ENCODE measurements at regions not wholly inside any gene's neighbourhood (a gene's known extent, or its start where the extent isn't known, plus 50 kb on each side); places are given as distances from the start of the nearest gene placed in this dataset.

DNA sequence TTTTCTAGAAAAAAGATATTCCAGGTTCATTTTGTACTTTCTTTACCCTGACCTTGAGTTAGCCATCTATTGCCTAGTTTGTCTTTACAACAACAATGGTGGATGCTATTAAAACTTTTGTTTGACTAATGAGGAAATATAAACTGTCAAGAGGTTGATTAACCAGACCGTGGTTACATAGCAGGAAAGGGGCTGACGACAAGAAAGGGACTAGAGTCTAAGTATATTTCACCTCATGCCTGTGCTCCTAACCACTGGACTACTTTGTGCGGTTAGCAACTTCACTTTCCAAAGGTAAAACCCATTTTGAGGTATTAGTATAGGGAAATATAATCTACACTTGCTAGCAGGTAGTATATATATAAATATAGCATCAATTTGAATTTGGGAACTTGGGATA lies 327.1 kb downstream of the SATB1 start:
- Histone ChIP-seq H3K4me3 (no peak overlapping the region), H3K27ac (replicated peaks) (no peak overlapping the region), H3K9me3 (replicated peaks) (peaks cover 7% of the 10 kb centered on the region), H3K27me3 (ENCODE audit: low read depth) (no peaks in the 10 kb centered on the region), H3K4me1 (no peaks in the 10 kb centered on the region), H3K36me3 (no peaks in the 10 kb centered on the region)
- TF ChIP-seq, protein P1, sequence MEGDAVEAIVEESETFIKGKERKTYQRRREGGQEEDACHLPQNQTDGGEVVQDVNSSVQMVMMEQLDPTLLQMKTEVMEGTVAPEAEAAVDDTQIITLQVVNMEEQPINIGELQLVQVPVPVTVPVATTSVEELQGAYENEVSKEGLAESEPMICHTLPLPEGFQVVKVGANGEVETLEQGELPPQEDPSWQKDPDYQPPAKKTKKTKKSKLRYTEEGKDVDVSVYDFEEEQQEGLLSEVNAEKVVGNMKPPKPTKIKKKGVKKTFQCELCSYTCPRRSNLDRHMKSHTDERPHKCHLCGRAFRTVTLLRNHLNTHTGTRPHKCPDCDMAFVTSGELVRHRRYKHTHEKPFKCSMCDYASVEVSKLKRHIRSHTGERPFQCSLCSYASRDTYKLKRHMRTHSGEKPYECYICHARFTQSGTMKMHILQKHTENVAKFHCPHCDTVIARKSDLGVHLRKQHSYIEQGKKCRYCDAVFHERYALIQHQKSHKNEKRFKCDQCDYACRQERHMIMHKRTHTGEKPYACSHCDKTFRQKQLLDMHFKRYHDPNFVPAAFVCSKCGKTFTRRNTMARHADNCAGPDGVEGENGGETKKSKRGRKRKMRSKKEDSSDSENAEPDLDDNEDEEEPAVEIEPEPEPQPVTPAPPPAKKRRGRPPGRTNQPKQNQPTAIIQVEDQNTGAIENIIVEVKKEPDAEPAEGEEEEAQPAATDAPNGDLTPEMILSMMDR (IDR thresholded peaks at IDR 0.05; ENCODE audit: borderline replicate concordance): no peak
- intact Hi-C loops (cut with micrococcal nuclease): no loop called here
- DNase-seq: no peak

DNA sequence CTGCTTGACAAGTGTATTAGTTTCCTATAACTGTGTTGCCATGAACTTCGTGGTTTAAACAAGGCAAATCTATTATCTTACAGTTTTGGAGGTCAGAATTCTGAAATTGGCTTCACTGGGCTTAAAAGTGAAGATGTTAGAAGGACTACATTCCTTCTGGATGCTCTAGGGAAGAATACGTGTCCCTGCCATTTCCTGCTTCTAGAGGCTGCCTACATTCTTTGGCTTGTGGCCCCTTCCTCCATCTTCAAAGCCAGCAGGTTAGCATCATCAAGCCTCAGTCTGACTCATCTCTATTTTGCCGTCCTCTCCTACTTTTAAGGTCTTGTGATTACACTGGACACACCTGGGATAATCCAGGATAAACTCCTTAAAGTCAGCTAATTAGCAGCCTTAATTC lies 327.7 kb downstream of the SATB1 start:
- no peak for DNase-seq
- intact Hi-C loops (cut with micrococcal nuclease): no loop called here
- Histone ChIP-seq H3K36me3 (no peaks in the 10 kb centered on the region), H3K9me3 (replicated peaks) (peaks cover 7% of the 10 kb centered on the region), H3K27me3 (ENCODE audit: low read depth) (no peaks in the 10 kb centered on the region), H3K4me3 (no peak overlapping the region), H3K27ac (replicated peaks) (no peak overlapping the region), H3K4me1 (no peaks in the 10 kb centered on the region)
- TF ChIP-seq, protein P1 (IDR thresholded peaks at IDR 0.05; ENCODE audit: borderline replicate concordance): no peak

DNA sequence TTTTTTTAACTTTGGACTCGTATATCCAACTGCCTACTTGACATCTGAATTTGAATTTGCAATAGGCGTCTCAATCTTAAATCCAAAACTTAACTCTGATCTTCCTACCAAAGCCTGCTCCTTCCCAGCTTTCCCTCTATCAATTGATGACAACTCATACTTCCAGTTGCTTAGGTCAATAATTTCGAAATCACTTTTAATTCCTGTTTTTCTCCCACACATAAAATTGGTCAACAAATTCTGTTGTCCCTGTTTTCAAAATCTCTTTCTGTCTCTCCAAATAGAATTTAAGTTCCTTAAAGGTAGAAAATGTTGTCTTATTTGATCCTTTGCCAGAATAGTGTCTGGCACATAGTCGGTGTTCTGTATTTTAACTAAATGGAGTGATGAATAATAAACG lies 332.4 kb downstream of the SATB1 start:
- intact Hi-C loops (cut with micrococcal nuclease): no loop called here
- Histone ChIP-seq H3K9me3 (replicated peaks) (peaks cover 4% of the 10 kb centered on the region), H3K36me3 (no peaks in the 10 kb centered on the region), H3K4me3 (no peak overlapping the region), H3K27me3 (ENCODE audit: low read depth) (no peaks in the 10 kb centered on the region), H3K4me1 (no peaks in the 10 kb centered on the region), H3K27ac (replicated peaks) (no peak overlapping the region)
- TF ChIP-seq, protein P1 (IDR thresholded peaks at IDR 0.05; ENCODE audit: borderline replicate concordance): no peak
- no peak for DNase-seq

DNA sequence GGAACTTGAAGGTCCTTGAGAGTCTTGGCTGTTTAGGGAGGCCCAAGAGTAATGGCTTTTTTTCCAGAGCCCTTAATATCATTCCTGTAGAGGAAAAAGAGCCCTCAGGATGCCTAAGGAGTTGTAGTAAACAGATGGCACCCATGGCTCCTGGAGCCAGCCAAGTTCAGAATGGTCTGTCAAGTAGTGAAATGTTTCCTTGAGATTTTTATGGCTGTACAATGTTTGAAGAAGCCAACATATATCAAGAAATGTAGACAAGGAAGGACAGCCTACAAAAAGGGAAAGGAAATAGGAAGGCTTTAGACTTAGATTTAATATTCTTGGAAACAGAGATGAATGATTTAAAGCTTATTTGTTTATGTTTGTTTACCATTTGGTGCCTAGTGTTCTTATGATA lies 334.8 kb downstream of the SATB1 start:
- TF ChIP-seq, protein P1 (IDR thresholded peaks at IDR 0.05; ENCODE audit: borderline replicate concordance): no peak
- no peak overlapping the region for H3K27ac ChIP-seq (replicated peaks)
- H3K36me3 ChIP-seq: no peaks in the 10 kb centered on the region
- intact Hi-C loops (cut with micrococcal nuclease): no loop called here
- no peak for DNase-seq
- peaks cover 7% of the 10 kb centered on the region for H3K27me3 ChIP-seq (ENCODE audit: low read depth)
- no peaks in the 10 kb centered on the region for H3K9me3 ChIP-seq (replicated peaks)
- H3K4me3 ChIP-seq: no peak overlapping the region
- no peaks in the 10 kb centered on the region for H3K4me1 ChIP-seq

DNA sequence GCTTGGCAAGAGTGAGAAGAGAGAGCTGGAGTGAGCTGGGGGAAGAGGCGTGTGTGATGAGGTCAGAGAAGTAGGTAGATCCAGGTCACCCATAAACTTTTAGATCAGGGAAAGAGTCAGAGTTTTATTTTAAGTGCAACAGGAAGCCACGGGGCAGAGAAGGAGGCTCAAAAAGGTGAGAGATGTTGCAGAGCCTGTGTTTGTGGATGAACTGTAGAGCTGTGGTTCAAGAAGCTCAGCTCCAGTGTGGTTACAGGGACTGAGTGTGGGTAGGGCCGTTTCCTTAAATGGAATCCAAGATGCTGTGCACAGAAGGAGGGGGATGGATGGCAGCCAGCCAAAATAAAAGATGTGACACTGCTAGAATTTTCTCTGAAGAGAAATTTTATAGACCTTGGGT lies 337.2 kb downstream of the SATB1 start:
- Histone ChIP-seq H3K27me3 (ENCODE audit: low read depth) (peaks cover 13% of the 10 kb centered on the region), H3K36me3 (no peaks in the 10 kb centered on the region), H3K4me1 (no peaks in the 10 kb centered on the region), H3K4me3 (no peak overlapping the region), H3K27ac (replicated peaks) (no peak overlapping the region), H3K9me3 (replicated peaks) (no peaks in the 10 kb centered on the region)
- intact Hi-C loops (cut with micrococcal nuclease): no loop called here
- DNase-seq: no peak
- TF ChIP-seq, protein P1 (IDR thresholded peaks at IDR 0.05; ENCODE audit: borderline replicate concordance): no peak

DNA sequence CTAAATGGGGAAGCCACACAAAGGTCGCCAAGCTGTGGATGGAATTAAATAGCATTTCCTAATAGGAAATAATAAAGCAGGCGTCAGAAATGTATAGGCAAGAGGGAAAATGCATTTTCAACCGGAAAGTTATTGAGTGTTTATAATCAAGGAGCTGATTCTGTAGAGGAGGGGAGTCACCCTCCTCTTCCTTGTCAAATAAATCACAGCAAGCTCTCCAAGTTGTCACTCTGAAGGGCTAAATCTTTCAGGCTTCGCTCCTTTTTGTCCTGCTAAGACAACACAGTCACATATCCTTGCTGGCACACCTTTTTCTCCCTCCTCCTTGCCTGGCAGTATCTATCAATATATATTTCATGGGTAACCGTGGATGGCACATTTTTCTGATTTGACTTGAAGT lies 338.4 kb downstream of the SATB1 start:
- TF ChIP-seq, protein P1 (IDR thresholded peaks at IDR 0.05; ENCODE audit: borderline replicate concordance): no peak
- Histone ChIP-seq H3K4me1 (no peaks in the 10 kb centered on the region), H3K27me3 (ENCODE audit: low read depth) (peaks cover 13% of the 10 kb centered on the region), H3K27ac (replicated peaks) (no peak overlapping the region), H3K9me3 (replicated peaks) (no peaks in the 10 kb centered on the region), H3K4me3 (no peak overlapping the region), H3K36me3 (no peaks in the 10 kb centered on the region)
- intact Hi-C loops (cut with micrococcal nuclease): no loop called here
- DNase-seq: no peak
